Muscle layer of duodenum (tissue), 2 donors: ENCODE measurements at regions not wholly inside any gene's neighbourhood (a gene's known extent, or its start where the extent isn't known, plus 50 kb on each side); places are given as distances from the start of the nearest gene placed in this dataset.

Experiments used
- H3K27ac ChIP-seq: one replicate; pipeline ENCODE4 v1.7.0; 2013; ENCODE audit warnings: mild to moderate bottlenecking, low read length
- H3K27me3 ChIP-seq: one replicate; pipeline ENCODE4 v1.7.0; 2013; ENCODE audit warnings: low read depth, mild to moderate bottlenecking, control low read depth, low read length
- H3K36me3 ChIP-seq, 2 donors: one replicate each; pipeline ENCODE4 v1.7.0; 2013; ENCODE audit warnings: low read length in 2 of 2, control low read depth in 1 of 2, mild to moderate bottlenecking in 1 of 2; ENCODE audit not compliant: insufficient read depth in 2 of 2, control insufficient read depth in 1 of 2
- H3K4me1 ChIP-seq, 2 donors: one replicate each; pipeline ENCODE4 v1.7.0; 2013; ENCODE audit warnings: low read length in 2 of 2, mild to moderate bottlenecking in 2 of 2, control low read depth in 1 of 2, moderate library complexity in 1 of 2; ENCODE audit not compliant: insufficient read depth in 2 of 2, control insufficient read depth in 1 of 2
- H3K4me3 ChIP-seq, 2 donors: one replicate each; pipeline ENCODE4 v1.7.0; 2013; ENCODE audit warnings: low read length in 2 of 2, low read depth in 1 of 2, mild to moderate bottlenecking in 1 of 2
- H3K9me3 ChIP-seq, 2 donors: one replicate each; pipeline ENCODE4 v1.7.0; 2013; ENCODE audit warnings: low read length in 2 of 2, control low read depth in 1 of 2, mild to moderate bottlenecking in 1 of 2; ENCODE audit not compliant: control insufficient read depth in 1 of 2
- donor health status: healthy.

DNA sequence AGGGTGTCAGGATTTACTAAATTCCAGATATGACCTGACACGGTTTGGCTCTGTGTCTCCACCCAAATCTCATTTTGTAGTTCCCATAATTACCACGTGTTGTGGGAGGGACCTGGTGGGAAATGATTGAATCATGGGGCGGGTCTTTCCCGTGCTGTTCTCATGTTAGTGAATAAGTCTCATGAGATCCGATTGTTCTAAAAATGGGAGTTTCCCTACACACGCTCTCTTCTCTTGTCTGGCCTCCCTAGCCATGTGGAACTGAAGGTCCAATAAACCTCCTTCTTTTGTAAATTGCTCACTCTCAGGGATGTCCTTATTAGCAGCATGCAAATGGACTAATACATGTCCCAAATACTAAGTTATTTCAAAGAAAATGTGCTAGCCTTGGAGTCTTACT, 121.1 kb downstream of the CENPW start:
- H3K36me3 ChIP-seq = no peaks in the 10 kb centered on the region
- H3K9me3 ChIP-seq = no peaks in the 10 kb centered on the region
- H3K27ac ChIP-seq = no peak overlapping the region
- H3K4me1 ChIP-seq = no peaks in the 10 kb centered on the region
- no peak overlapping the region for H3K4me3 ChIP-seq
- no peaks in the 10 kb centered on the region for H3K27me3 ChIP-seq

DNA sequence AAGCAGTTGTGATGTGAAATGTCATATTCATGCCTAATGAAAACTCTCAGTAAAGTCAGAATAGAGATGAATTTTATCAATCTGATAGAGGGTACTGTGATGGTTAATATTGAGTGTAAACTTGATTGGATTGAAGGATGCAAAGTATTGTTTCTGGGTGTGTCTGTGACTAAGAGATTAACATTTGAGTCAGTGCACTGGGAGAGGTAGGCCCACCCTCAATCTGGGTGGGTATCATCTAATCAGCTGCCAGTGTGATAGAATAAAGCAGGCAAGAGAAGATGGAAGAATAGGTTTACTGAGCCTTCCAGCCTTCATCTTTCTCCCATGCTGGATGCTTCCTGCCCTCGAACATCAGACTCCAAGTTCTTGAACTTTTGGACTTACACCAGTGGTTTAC, 124.3 kb downstream of the CENPW start:
- no peaks in the 10 kb centered on the region for H3K36me3 ChIP-seq
- no peak overlapping the region for H3K27ac ChIP-seq
- H3K4me1 ChIP-seq = no peaks in the 10 kb centered on the region
- H3K27me3 ChIP-seq = no peaks in the 10 kb centered on the region
- no peak overlapping the region for H3K4me3 ChIP-seq
- H3K9me3 ChIP-seq = no peaks in the 10 kb centered on the region

DNA sequence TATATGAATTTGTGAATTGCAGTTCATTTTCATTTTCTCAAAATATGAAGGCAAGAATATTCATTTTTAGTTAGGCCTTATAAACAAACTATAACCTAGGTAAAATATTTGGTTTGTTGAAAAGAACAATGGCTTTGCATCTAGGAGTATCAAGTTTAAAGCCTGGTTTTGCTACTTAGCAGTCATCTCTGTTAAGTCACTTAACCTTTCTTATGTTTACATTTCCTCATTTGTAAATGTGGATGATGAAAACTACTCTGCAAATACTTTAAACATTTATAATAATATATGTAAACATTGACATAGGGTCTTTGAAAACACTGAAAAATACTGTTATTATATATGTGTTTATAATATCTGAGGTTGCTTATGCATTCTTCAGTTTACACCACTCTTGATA, 135.5 kb downstream of the CENPW start:
- no peaks in the 10 kb centered on the region for H3K4me1 ChIP-seq
- no peak overlapping the region for H3K4me3 ChIP-seq
- H3K36me3 ChIP-seq = no peaks in the 10 kb centered on the region
- H3K27me3 ChIP-seq = no peaks in the 10 kb centered on the region
- no peak overlapping the region for H3K27ac ChIP-seq
- no peaks in the 10 kb centered on the region for H3K9me3 ChIP-seq

DNA sequence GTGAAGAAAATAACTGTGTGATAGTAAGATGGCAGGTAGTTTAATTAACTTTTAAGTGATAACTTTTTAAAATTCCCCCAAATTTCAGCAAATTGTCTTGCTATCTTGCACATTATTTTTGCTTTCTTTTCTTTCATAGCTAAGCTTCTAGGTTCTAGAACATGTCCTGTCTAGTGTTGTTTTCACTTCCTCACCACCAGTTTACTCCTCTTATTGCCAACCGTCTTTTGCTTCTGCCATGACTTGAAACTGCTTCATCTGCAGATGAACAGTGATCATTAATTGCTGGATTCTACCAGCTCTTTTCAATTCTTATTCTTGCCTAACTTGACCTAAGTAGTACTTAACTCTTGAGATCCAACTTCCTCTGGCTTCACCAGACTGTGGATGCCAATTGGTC, 137.8 kb downstream of the CENPW start:
- H3K27me3 ChIP-seq = no peaks in the 10 kb centered on the region
- H3K4me3 ChIP-seq = no peak overlapping the region
- no peak overlapping the region for H3K27ac ChIP-seq
- H3K4me1 ChIP-seq = no peaks in the 10 kb centered on the region
- no peaks in the 10 kb centered on the region for H3K36me3 ChIP-seq
- H3K9me3 ChIP-seq = no peaks in the 10 kb centered on the region

DNA sequence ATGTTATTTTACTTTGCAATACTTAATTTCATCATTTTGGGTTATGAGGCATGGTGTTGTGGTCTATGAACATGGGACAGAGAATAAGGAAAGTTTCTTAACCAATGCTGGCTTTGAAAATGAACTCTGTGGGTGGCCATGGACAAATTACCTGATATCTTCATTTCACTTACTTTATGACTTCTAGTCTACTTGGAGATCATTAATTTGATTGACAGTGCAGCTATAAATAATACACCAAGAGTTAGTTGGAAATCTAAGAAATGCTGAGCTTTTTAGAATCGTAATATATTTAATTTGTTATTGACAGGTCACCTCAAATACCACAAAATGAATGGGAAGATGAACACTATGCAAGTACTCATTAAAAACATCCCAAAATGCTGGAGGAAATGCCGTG, 140.4 kb downstream of the CENPW start:
- H3K27me3 ChIP-seq = no peaks in the 10 kb centered on the region
- H3K9me3 ChIP-seq = no peaks in the 10 kb centered on the region
- H3K27ac ChIP-seq = no peak overlapping the region
- no peaks in the 10 kb centered on the region for H3K36me3 ChIP-seq
- no peak overlapping the region for H3K4me3 ChIP-seq
- H3K4me1 ChIP-seq = no peaks in the 10 kb centered on the region

DNA sequence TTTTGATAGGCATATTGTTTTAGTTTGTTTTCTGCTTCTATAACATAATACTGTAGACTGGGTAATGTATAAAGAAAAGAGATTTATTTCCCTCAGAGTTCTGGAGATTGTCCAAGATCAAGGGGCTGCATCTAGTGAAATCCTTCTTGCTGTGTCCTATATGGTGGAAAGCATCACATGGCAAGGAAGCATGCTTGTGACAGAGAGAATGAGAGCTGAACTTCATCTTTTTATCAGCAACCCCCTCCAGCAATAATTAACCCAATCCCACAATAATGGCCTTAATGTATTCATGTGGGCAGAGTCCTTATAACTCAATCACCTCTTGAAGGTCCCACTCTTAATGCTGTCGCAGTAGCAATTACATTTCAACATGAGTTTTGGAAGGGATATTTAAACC, 141.4 kb downstream of the CENPW start:
- Histone ChIP-seq H3K4me3 (no peak overlapping the region), H3K36me3 (no peaks in the 10 kb centered on the region), H3K9me3 (no peaks in the 10 kb centered on the region), H3K27ac (no peak overlapping the region), H3K4me1 (no peaks in the 10 kb centered on the region), H3K27me3 (no peaks in the 10 kb centered on the region)

DNA sequence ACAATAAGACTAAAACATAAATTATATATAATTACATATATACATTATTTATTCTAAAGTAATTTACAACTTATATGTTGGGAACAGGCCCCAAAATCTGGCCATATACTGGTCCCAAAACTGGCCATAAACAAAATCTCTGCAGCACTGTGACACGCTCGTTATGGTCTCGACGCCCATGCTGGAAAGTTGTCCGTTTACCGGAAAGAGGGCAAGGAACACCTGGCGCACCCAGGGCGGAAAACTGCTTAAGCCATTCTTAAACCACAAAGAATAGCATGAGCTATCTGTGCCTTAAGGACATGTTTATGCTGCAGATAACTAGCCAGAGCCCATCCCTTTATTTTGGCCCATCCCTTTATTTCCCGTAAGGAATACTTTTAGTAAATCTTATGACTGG, 164.9 kb downstream of the CENPW start:
- Histone ChIP-seq H3K9me3 (no peaks in the 10 kb centered on the region), H3K36me3 (no peaks in the 10 kb centered on the region), H3K27ac (no peak overlapping the region), H3K27me3 (no peaks in the 10 kb centered on the region), H3K4me1 (no peaks in the 10 kb centered on the region), H3K4me3 (no peak overlapping the region)

DNA sequence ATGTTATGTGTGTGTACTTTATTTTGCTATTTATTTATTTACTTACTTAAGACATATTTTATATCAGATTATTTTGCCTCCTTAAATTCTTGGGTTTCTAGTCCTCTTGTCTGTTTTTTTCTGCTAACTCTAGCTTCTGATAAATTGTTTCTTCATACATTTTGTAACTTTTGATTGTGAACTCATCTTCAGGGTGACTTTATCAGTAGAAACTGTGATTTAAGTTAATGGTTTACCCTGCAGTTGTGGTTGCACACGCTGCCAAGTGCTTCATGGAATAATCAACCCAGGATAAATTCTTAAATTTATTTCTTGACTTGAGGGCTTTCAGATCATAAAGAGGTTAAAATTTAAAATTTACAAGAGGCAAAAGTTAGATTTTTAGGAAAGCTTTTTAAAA, 173.3 kb downstream of the CENPW start:
- Histone ChIP-seq H3K9me3 (peaks cover 0 to 3% of the 10 kb centered on the region in 2 donors), H3K27ac (no peak overlapping the region), H3K27me3 (no peaks in the 10 kb centered on the region), H3K4me1 (no peaks in the 10 kb centered on the region), H3K4me3 (no peak overlapping the region), H3K36me3 (no peaks in the 10 kb centered on the region)

DNA sequence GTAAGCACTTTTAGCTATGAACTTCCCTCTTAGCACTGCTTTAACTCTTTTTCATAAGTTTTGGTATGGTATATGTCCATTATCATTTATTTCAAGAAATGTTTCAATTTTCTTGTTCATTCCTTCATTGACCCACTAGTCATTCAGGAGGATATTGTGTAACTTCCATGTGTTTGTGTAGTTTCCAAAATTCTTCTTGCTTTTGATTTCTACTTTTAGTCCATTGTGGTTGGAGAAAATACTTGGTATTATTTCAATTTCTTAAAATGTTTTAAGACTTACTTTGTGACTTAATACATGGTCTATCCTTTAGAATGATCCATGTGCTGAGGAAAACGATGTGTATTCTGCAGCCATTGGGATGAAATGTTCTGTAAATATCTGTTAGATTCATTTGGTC, 176.5 kb downstream of the CENPW start:
- H3K36me3 ChIP-seq = no peaks in the 10 kb centered on the region
- H3K4me1 ChIP-seq = no peaks in the 10 kb centered on the region
- peaks cover 0 to 7% of the 10 kb centered on the region in 2 donors for H3K9me3 ChIP-seq
- H3K27ac ChIP-seq = no peak overlapping the region
- H3K4me3 ChIP-seq = no peak overlapping the region
- no peaks in the 10 kb centered on the region for H3K27me3 ChIP-seq

DNA sequence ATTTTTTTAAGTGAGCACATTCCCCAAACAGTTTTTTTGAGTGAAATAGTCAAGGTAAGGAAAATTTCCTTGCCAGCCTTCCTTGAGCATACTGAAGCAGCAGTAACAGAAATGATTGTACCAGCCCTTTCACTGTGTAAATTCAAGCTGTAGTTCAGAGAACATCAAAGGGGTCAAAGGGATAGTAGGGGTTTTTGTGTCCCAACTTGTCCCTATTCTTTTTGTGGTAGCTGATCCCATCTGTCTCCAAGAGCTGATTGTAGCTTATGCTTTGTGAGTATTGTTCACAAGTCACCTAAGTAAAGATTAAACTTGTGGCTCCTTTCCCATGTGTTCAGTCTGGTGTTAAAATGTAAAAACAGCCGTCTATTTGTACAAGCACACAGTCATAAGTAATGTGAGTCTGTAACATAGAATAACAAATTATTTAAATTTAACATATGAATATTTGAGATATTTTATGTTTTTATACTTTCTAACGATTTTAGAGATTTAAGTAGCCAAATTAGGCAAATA, 185.0 kb downstream of the CENPW start:
- H3K36me3 ChIP-seq = no peaks in the 10 kb centered on the region
- no peak overlapping the region for H3K27ac ChIP-seq
- peaks cover 0 to 7% of the 10 kb centered on the region in 2 donors for H3K9me3 ChIP-seq
- no peaks in the 10 kb centered on the region for H3K27me3 ChIP-seq
- no peak overlapping the region for H3K4me3 ChIP-seq
- peaks cover 0 to 2% of the 10 kb centered on the region in 2 donors for H3K4me1 ChIP-seq

DNA sequence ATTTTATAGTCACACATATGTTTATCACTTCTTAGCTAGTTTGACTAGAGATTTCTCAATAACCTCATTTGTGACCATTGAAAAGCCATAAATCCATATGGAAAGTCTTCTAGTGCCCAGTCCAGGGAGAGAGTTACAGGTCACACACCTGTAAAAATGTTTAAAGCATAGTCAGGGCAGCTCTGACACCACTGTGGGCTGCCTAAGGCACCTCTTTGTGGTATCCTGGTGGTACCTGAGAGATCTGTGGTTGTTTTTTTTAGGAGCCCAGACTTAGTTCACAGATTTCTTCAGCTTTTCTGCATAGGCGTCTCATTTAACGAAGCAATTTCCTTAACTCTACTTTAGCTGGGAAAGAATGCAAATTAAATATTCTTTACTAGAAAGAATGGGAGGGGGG, 186.6 kb downstream of the CENPW start:
- no peaks in the 10 kb centered on the region for H3K36me3 ChIP-seq
- H3K4me1 ChIP-seq = peaks cover 4 to 6% of the 10 kb centered on the region in 2 donors
- no peak overlapping the region for H3K27ac ChIP-seq
- H3K27me3 ChIP-seq = no peaks in the 10 kb centered on the region
- H3K9me3 ChIP-seq = no peaks in the 10 kb centered on the region
- no peak overlapping the region for H3K4me3 ChIP-seq

DNA sequence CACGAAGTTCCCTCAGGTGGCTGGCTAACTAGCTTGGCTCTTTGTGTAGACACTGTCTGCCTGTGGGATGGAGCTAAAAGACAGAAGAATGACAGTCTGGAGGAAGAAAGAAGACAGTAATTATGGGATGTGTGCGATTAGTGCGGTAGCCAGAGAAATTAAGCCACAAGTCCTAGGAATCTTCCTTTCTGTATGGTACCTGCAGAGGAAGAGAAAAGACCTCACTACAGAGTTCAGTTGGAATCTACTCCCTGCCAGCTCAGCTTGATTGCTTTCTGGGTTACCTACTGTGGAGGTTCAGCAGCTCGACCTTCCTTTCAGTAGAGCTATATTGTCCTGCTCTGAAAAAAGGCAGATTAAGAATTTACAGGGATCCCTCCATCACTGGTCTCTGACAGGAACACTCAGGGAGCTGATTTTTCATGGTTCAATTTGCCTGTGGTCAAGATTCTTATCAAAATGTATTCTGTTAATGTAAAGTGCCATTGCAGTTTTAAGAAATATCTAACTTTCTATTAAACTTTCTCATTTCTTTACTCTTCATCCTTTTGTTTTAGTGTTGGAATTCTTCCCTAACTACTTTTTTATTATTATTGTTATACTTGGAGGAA, 187.2 kb downstream of the CENPW start:
- Histone ChIP-seq H3K4me3 (no peak overlapping the region), H3K9me3 (no peaks in the 10 kb centered on the region), H3K27ac (no peak overlapping the region), H3K27me3 (no peaks in the 10 kb centered on the region), H3K36me3 (no peaks in the 10 kb centered on the region), H3K4me1 (peaks cover 4 to 6% of the 10 kb centered on the region in 2 donors)
